SW480 (cell line): ENCODE measurements at regions not wholly inside any gene's neighbourhood (a gene's known extent, or its start where the extent isn't known, plus 50 kb on each side); places are given as distances from the start of the nearest gene placed in this dataset.

Experiments
- DNase-seq: peaks from one replicate; pipeline ENCODE4 v3.0.0-alpha.2; 2016; ENCODE audit warnings: low spot score

- no peak for DNase-seq
These were observed 143.2 kb downstream of the DDX1 start for GRCh38 chr2:15734674-15735483.

GRCh38 chr2:15735484-15736326 is 144.0 kb downstream of the DDX1 start:
- DNase-seq: no peak

- DNase-seq: no peak
These were observed 144.9 kb downstream of the DDX1 start for GRCh38 chr2:15736396-15737180.

GRCh38 chr2:15737314-15738224 is 145.9 kb downstream of the DDX1 start:
- DNase-seq: no peak

GRCh38 chr2:15738225-15738546 is 146.5 kb downstream of the DDX1 start:
- DNase-seq: no peak

GRCh38 chr2:15738943-15739342 is 147.3 kb downstream of the DDX1 start:
- no peak for DNase-seq

GRCh38 chr2:15744820-15745219 is 153.2 kb downstream of the DDX1 start:
- no peak for DNase-seq

GRCh38 chr2:15745350-15745749 is 153.7 kb downstream of the DDX1 start:
- DNase-seq: no peak

GRCh38 chr2:15745907-15746702 is 154.4 kb downstream of the DDX1 start:
- DNase-seq: no peak

- no peak for DNase-seq
These were observed 155.3 kb downstream of the DDX1 start for GRCh38 chr2:15746703-15747550.

- DNase-seq: no peak
These were observed 156.2 kb downstream of the DDX1 start for GRCh38 chr2:15747603-15748471.

- no peak for DNase-seq
These were observed 157.2 kb downstream of the DDX1 start for GRCh38 chr2:15748736-15749323.

GRCh38 chr2:15749460-15750432 is 158.1 kb downstream of the DDX1 start:
- DNase-seq: no peak

- no peak for DNase-seq
These were observed 158.8 kb downstream of the DDX1 start for GRCh38 chr2:15750433-15750814.

GRCh38 chr2:15750822-15751329 is 159.2 kb downstream of the DDX1 start:
- no peak for DNase-seq

GRCh38 chr2:15751477-15751876 is 159.8 kb downstream of the DDX1 start:
- no peak for DNase-seq
